HEK293 (cell line): ENCODE measurements at regions not wholly inside any gene's neighbourhood (a gene's known extent, or its start where the extent isn't known, plus 50 kb on each side); places are given as distances from the start of the nearest gene placed in this dataset.

Experiments used
- CTCF ChIA-PET: fragments of 350-600 bp; formaldehyde crosslinking; extraction: SDS; loops from one replicate; lab custom pipeline; 2021; ENCODE audit warnings: antibody characterized with exemption; lab: Yijun Ruan, JAX
- POLR2A ChIA-PET: fragments of 300-600 bp; formaldehyde crosslinking; extraction: SDS; loops from one replicate; lab custom pipeline; 2020; ENCODE audit warnings: antibody characterized with exemption, inconsistent platforms; lab: Yijun Ruan, JAX
- H3K27ac ChIP-seq: fragments of 200-500 bp; sonication (Bioruptor generic); 2 replicates; pipeline ENCODE4 v1.5.1; 2014; ENCODE audit warnings: low read depth, low read length, control low read depth, inconsistent platforms; ENCODE audit errors: extremely low read depth
- H3K36me3 ChIP-seq, 2 experiments: fragments of 200-500 bp in 1 of 2; sonication (Bioruptor generic) in 1 of 2; 1 replicate in 1 of 2; 2 replicates in 1 of 2; pipeline ENCODE4 v1.5.1; 2014 to 2017; ENCODE audit warnings: inconsistent platforms in 2 of 2, low read length in 2 of 2; ENCODE audit not compliant: control insufficient read depth in 2 of 2, insufficient read depth in 1 of 2
- H3K4me1 ChIP-seq: fragments of 200-500 bp; sonication (Bioruptor generic); 2 replicates; pipeline ENCODE4 v1.5.1; 2014; ENCODE audit warnings: mild to moderate bottlenecking, low read length, inconsistent platforms; ENCODE audit not compliant: control insufficient read depth, insufficient read depth
- H3K4me3 ChIP-seq: 2 replicates; pipeline ENCODE4 v1.5.1; 2011; ENCODE audit warnings: low read depth, mild to moderate bottlenecking, control low read depth, low read length, moderate library complexity
- H3K9me3 ChIP-seq: fragments of 200-500 bp; sonication (Bioruptor generic); 2 replicates; pipeline ENCODE4 v1.5.1; 2014; ENCODE audit warnings: low read depth, low read length, inconsistent platforms; ENCODE audit not compliant: control insufficient read depth, insufficient read depth
- ELK4 ChIP-seq: IDR thresholded peaks from 2 replicates; pipeline ENCODE4 v1.6.1; 2011; ENCODE audit warnings: mild to moderate bottlenecking, low read depth, low read length, borderline replicate concordance
- GFI1B ChIP-seq: fragments of 450-650 bp; formaldehyde crosslinking; IDR thresholded peaks from 2 replicates; pipeline ENCODE4 v1.5.1; 2016; ENCODE audit warnings: missing biosample characterization, missing genetic modification characterization
- GLI4 ChIP-seq: fragments of 450-650 bp; formaldehyde crosslinking; IDR thresholded peaks from 2 replicates; pipeline ENCODE4 v1.5.1; 2016; ENCODE audit warnings: missing biosample characterization, missing genetic modification characterization
- KLF9 ChIP-seq: fragments of 450-650 bp; formaldehyde crosslinking; IDR thresholded peaks from 2 replicates; pipeline ENCODE4 v1.5.1; 2016; ENCODE audit warnings: missing biosample characterization, missing genetic modification characterization, low read depth
- PRDM2 ChIP-seq: fragments of 450-650 bp; formaldehyde crosslinking; IDR thresholded peaks from 2 replicates; pipeline ENCODE4 v1.5.1; 2016; ENCODE audit warnings: missing biosample characterization, missing genetic modification characterization, borderline replicate concordance
- RBAK ChIP-seq: fragments of 450-650 bp; formaldehyde crosslinking; IDR thresholded peaks from 2 replicates; pipeline ENCODE4 v1.5.1; 2016; ENCODE audit warnings: missing biosample characterization, missing genetic modification characterization
- SALL2 ChIP-seq: fragments of 450-650 bp; formaldehyde crosslinking; IDR thresholded peaks from 2 replicates; pipeline ENCODE4 v1.5.0; 2017; ENCODE audit warnings: missing biosample characterization, mild to moderate bottlenecking, missing genetic modification characterization, borderline replicate concordance
- SCRT1 ChIP-seq: fragments of 450-650 bp; formaldehyde crosslinking; IDR thresholded peaks from 2 replicates; pipeline ENCODE4 v1.5.1; 2016; ENCODE audit warnings: missing biosample characterization, missing genetic modification characterization, borderline replicate concordance
- ZBTB20 ChIP-seq: fragments of 450-650 bp; formaldehyde crosslinking; IDR thresholded peaks from 2 replicates; pipeline ENCODE4 v1.5.1; 2016; ENCODE audit warnings: missing biosample characterization, missing genetic modification characterization
- ZBTB48 ChIP-seq: fragments of 450-650 bp; formaldehyde crosslinking; IDR thresholded peaks from 2 replicates; pipeline ENCODE4 v1.5.1; 2016; ENCODE audit warnings: missing biosample characterization, missing genetic modification characterization
- ZNF10 ChIP-seq: fragments of 450-650 bp; formaldehyde crosslinking; IDR thresholded peaks from 2 replicates; pipeline ENCODE4 v1.5.1; 2017; ENCODE audit warnings: missing biosample characterization, missing genetic modification characterization
- ZNF174 ChIP-seq: fragments of 450-650 bp; formaldehyde crosslinking; IDR thresholded peaks from 2 replicates; pipeline ENCODE4 v1.5.0; 2017; ENCODE audit warnings: missing biosample characterization, mild to moderate bottlenecking, missing genetic modification characterization
- ZNF302 ChIP-seq: fragments of 450-650 bp; formaldehyde crosslinking; IDR thresholded peaks from 2 replicates; pipeline ENCODE4 v1.5.1; 2016; ENCODE audit warnings: missing biosample characterization, missing genetic modification characterization, low read depth
- ZNF398 ChIP-seq: fragments of 450-650 bp; formaldehyde crosslinking; IDR thresholded peaks from 2 replicates; pipeline ENCODE4 v1.5.1; 2017; ENCODE audit warnings: missing biosample characterization, missing genetic modification characterization
- ZNF416 ChIP-seq: fragments of 450-650 bp; formaldehyde crosslinking; IDR thresholded peaks from 2 replicates; pipeline ENCODE4 v1.5.1; 2016; ENCODE audit warnings: missing biosample characterization, missing genetic modification characterization
- ZNF433 ChIP-seq: fragments of 450-650 bp; formaldehyde crosslinking; IDR thresholded peaks from 2 replicates; pipeline ENCODE4 v1.5.1; 2016; ENCODE audit warnings: missing biosample characterization, missing genetic modification characterization, low read depth
- ZNF488 ChIP-seq: fragments of 450-650 bp; formaldehyde crosslinking; IDR thresholded peaks from 2 replicates; pipeline ENCODE4 v1.5.1; 2016; ENCODE audit warnings: missing biosample characterization, missing genetic modification characterization
- ZNF501 ChIP-seq: fragments of 450-650 bp; formaldehyde crosslinking; IDR thresholded peaks from 2 replicates; pipeline ENCODE4 v1.5.1; 2016; ENCODE audit warnings: missing biosample characterization, missing genetic modification characterization
- ZNF510 ChIP-seq: fragments of 450-650 bp; formaldehyde crosslinking; IDR thresholded peaks from 2 replicates; pipeline ENCODE4 v1.5.1; 2018; ENCODE audit warnings: mild to moderate bottlenecking, missing genetic modification characterization, missing biosample characterization; ENCODE audit not compliant: insufficient replicate concordance
- ZNF544 ChIP-seq: fragments of 450-650 bp; formaldehyde crosslinking; IDR thresholded peaks from 2 replicates; pipeline ENCODE4 v1.5.0; 2017; ENCODE audit warnings: missing biosample characterization, missing genetic modification characterization
- ZNF561 ChIP-seq: fragments of 450-650 bp; IDR thresholded peaks from 2 replicates; pipeline ENCODE4 v1.5.1; 2018; ENCODE audit warnings: missing biosample characterization, missing genetic modification characterization, borderline replicate concordance
- ZNF624 ChIP-seq: fragments of 450-650 bp; formaldehyde crosslinking; IDR thresholded peaks from 2 replicates; pipeline ENCODE4 v1.5.1; 2017; ENCODE audit warnings: missing biosample characterization, missing genetic modification characterization
- ZNF76 ChIP-seq: fragments of 450-650 bp; formaldehyde crosslinking; IDR thresholded peaks from 2 replicates; pipeline ENCODE4; 2016; ENCODE audit warnings: low read depth, missing biosample characterization, missing genetic modification characterization, borderline replicate concordance
- ZXDB ChIP-seq: fragments of 450-650 bp; formaldehyde crosslinking; IDR thresholded peaks from 2 replicates; pipeline ENCODE4 v1.5.1; 2016; ENCODE audit warnings: missing biosample characterization, missing genetic modification characterization

GRCh38 chr10:128626397-128627000 lies 500.3 kb upstream of the MKI67 start:
- Histone ChIP-seq H3K9me3 (no peaks in the 10 kb centered on the region), H3K36me3 (no peaks in the 10 kb centered on the region), H3K4me3 (no peak overlapping the region), H3K27ac (no peak overlapping the region), H3K4me1 (no peaks in the 10 kb centered on the region)
- ChIA-PET POLR2A (no interaction called here), CTCF (no interaction called here)
- TF ChIP-seq ZNF76 (tag by site-specific recombination) (no peak), ZNF624 (tag by site-specific recombination) (no peak), PRDM2 (tag by site-specific recombination) (no peak), ZNF561 (no peak), ZNF510 (tag by site-specific recombination) (no peak), ZXDB (tag by site-specific recombination) (no peak), ZBTB48 (no peak)

- no peaks in the 10 kb centered on the region for H3K36me3 ChIP-seq
These were observed 501.6 kb upstream of the MKI67 start for GRCh38 chr10:128627811-128628210.

GRCh38 chr10:128628252-128628651 lies 502.0 kb upstream of the MKI67 start:
- Histone ChIP-seq H3K4me1 (no peaks in the 10 kb centered on the region), H3K36me3 (no peaks in the 10 kb centered on the region), H3K9me3 (no peaks in the 10 kb centered on the region), H3K27ac (no peak overlapping the region), H3K4me3 (no peak overlapping the region)
- ChIA-PET CTCF (interaction anchor here (0.5 to 0.7 kb wide), 2 partner anchors 39 to 1606 kb away, joined by 3 read pairs; no protein-coding TSS in a partner anchor), POLR2A (no interaction called here)
- TF ChIP-seq ZNF398 (tag by site-specific recombination): no peak
- no peak for TF ChIP-seq ZNF624 (tag by site-specific recombination)
- TF ChIP-seq ZNF488: no peak
- TF ChIP-seq ZNF416: no peak
- TF ChIP-seq RBAK (tag by site-specific recombination): no peak
- TF ChIP-seq SALL2: no peak
- TF ChIP-seq ZNF544: no peak
- TF ChIP-seq ZNF302 (tag by site-specific recombination): no peak
- no peak for TF ChIP-seq ZNF433 (tag by site-specific recombination)

More at GRCh38 chr10:128627811-128628210, 501.6 kb upstream of the MKI67 start:
- no peaks in the 10 kb centered on the region for H3K9me3 ChIP-seq
- no peaks in the 10 kb centered on the region for H3K4me1 ChIP-seq
- ChIA-PET POLR2A (no interaction called here), CTCF (interaction anchor here (0.5 kb wide), 1 partner anchor 1606 kb away, joined by 3 read pairs; no protein-coding TSS in a partner anchor)
- no peak overlapping the region for H3K4me3 ChIP-seq
- no peak overlapping the region for H3K27ac ChIP-seq
- TF ChIP-seq ZNF501 (tag by site-specific recombination): no peak
- TF ChIP-seq ELK4: no peak
- no peak for TF ChIP-seq KLF9
- TF ChIP-seq GLI4: no peak
- no peak for TF ChIP-seq ZNF10 (tag by site-specific recombination)
- TF ChIP-seq ZNF174: no peak
- no peak for TF ChIP-seq SCRT1 (tag by site-specific recombination)
- no peak for TF ChIP-seq GFI1B (tag by site-specific recombination)
- TF ChIP-seq ZBTB20 (tag by site-specific recombination): no peak
